ENCODE measurements at regions not wholly inside any gene's neighbourhood (a gene's known extent, or its start where the extent isn't known, plus 50 kb on each side); places are given as distances from the start of the nearest gene placed in this dataset.

DNA sequence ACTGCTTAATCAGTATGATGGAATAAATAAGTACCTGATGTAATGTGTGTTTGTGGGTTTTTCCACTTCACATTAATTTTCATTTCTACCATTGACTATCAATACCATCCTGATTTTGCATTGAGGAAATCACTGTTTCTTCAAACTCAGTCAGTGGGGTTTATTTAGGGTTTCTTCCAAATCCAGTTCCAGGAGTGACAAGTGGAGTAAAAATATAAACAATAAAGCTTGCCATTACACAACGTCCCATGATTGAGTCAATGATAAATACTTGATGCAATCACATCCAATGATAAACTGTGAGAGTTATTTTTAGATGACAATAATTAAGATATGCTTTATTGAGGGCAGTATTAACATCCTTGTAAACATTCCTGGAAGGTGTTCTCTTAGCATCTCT is 1037.4 kb upstream of the GJE1 start:
- TF ChIP-seq SUZ12 (IDR thresholded peaks at IDR 0.05; ENCODE audit: extremely low read depth, insufficient read depth, insufficient read length) (no peak), ZNF274 (IDR thresholded peaks at IDR 0.05; ENCODE audit: low read depth, low read length) (no peak), YY1 (IDR thresholded peaks at IDR 0.05; ENCODE audit: insufficient read depth, insufficient read length) (no peak)
